ENCODE measurements at regions not wholly inside any gene's neighbourhood (a gene's known extent, or its start where the extent isn't known, plus 50 kb on each side); places are given as distances from the start of the nearest gene placed in this dataset.
"Not testable (repeated sequence)": the region's sequence is repeated elsewhere in the genome, so short reads cannot be mapped to it uniquely, and the experiment has no call there.

GRCh38 chr2:131606366-131606765 lies 78.7 kb downstream of the CCDC74A start:
- TF ChIP-seq EZH2 (IDR thresholded peaks at IDR 0.05; ENCODE audit: low read depth); CTCF (conservative IDR thresholded peaks at IDR 0.05): not testable (repeated sequence)
